ENCODE measurements at regions not wholly inside any gene's neighbourhood (a gene's known extent, or its start where the extent isn't known, plus 50 kb on each side); places are given as distances from the start of the nearest gene placed in this dataset.

- TF ChIP-seq, protein P1, sequence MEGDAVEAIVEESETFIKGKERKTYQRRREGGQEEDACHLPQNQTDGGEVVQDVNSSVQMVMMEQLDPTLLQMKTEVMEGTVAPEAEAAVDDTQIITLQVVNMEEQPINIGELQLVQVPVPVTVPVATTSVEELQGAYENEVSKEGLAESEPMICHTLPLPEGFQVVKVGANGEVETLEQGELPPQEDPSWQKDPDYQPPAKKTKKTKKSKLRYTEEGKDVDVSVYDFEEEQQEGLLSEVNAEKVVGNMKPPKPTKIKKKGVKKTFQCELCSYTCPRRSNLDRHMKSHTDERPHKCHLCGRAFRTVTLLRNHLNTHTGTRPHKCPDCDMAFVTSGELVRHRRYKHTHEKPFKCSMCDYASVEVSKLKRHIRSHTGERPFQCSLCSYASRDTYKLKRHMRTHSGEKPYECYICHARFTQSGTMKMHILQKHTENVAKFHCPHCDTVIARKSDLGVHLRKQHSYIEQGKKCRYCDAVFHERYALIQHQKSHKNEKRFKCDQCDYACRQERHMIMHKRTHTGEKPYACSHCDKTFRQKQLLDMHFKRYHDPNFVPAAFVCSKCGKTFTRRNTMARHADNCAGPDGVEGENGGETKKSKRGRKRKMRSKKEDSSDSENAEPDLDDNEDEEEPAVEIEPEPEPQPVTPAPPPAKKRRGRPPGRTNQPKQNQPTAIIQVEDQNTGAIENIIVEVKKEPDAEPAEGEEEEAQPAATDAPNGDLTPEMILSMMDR (IDR thresholded peaks at IDR 0.05; ENCODE audit: borderline replicate concordance, extremely low read depth, low read length, poor library complexity, severe bottlenecking), result no peak
- TF ChIP-seq EZH2 (IDR thresholded peaks at IDR 0.05; ENCODE audit: borderline replicate concordance, low read depth, low read length, severe bottlenecking), result no peak
These were observed 134.8 kb downstream of the FBXO4 start for GRCh38 chr5:42059778-42060464.
